Daoy (cell line): ENCODE measurements at regions not wholly inside any gene's neighbourhood (a gene's known extent, or its start where the extent isn't known, plus 50 kb on each side); places are given as distances from the start of the nearest gene placed in this dataset.

Experiments used
- DNase-seq: peaks from one replicate; pipeline ENCODE4 v3.0.0-alpha.2; 2015; ENCODE audit warnings: low read depth

DNA sequence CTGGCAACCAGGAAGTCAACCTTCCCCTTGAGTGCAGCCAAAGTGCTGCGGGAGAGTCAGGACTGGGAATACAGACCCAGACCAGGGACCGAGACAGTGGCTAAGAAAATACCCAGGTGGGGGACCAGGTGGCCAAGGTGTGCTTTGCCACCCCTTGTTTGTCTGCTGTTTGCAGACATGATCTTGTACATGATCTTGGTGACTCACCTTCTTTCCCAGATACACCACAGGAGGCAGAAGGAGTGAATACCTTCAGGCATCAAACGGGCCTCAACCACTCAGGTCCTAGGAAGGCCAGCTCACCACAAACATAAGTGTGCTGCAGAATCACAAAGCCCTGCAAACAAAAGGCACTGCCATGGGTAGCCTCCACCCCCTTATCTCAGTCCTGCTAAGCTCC lies 62.0 kb downstream of the CNGA2 start:
- DNase-seq: no peak

DNA sequence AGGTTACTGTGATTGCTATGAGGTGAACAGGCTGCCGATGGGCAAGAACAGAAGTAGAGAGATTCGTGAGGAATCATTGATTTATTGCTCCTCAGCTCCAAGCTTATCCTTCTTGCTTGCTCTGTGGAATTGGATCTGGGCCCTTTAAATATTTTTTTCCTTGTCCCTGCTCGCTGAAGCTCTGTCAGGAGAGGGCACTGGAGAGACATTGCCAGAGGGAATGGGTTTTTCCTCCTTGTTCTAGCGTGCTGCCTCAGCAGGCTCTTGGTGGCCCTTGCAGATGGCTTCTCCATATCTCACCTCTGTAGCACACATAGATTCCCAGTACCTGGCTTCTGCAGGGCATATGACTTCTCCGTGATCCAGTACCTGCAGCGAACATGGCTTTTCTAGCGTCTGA lies 67.4 kb downstream of the CNGA2 start:
- peak; percentile 3 for DNase-seq

DNA sequence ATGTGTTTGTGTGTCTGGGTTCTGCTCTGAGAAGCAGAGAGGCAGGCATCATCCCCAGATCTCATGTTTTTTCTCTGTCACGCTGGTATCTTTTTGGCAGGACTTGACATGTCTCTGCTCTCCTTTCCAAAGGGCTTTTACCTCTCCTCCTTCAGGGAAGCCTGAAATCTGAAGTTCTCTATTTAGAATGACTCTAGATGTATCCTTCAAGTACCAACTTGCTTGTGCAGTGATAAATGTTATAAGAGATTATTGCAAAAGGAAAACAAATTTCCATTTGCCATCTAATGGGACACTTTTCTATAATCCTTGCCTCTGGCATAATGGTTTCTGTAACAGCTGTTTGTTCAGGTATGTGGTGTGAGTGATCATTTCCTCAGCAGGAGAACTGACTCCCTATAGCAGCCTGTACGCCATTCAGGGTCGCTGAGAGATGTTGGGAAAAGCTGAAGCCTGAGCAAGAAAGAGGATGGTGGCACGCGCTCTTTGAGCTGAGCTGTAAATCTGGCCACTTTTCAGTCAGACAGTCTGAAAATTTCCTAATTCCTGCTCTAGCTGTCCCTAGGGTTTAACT lies 72.5 kb downstream of the CNGA2 start:
- DNase-seq: no peak

DNA sequence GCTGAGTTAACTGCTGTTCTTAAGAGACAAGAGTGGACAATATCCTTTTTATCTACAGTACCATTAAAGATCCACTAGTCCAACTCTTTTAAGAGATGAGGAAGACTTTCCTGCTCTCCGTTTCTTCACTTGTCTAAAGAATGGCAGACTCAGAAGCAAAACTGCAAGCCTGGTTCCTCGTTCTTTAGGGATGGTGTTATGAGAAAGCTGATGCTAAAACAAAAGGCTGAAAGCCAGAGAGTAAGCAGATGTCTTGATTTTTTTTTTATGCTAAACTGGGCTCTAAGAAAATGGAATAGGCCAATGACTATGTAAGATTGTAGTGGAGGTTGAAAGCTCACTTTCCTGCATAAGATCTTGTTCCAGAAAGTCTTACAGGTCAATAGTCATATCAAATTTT lies 78.1 kb downstream of the CNGA2 start:
- DNase-seq: no peak

DNA sequence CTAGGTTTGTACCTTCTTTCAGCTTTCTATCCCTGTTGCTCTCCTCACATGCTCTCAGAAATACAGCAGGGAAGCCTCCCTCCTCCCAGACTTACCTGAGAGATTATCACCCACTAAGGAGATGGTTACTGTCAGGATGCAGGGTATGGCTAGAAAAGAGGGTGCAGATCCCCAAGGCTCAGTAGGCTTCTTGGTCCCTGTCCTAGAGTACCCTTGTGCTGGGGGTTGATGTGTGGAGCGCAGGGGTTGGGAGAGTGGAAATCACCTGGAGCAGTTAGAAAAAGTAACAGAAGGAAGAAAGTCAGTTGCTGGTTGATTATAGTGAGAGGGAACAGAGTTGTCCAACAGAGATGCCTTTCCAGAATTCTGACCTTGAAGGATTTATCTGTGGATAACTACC lies 80.2 kb downstream of the CNGA2 start:
- DNase-seq: no peak

DNA sequence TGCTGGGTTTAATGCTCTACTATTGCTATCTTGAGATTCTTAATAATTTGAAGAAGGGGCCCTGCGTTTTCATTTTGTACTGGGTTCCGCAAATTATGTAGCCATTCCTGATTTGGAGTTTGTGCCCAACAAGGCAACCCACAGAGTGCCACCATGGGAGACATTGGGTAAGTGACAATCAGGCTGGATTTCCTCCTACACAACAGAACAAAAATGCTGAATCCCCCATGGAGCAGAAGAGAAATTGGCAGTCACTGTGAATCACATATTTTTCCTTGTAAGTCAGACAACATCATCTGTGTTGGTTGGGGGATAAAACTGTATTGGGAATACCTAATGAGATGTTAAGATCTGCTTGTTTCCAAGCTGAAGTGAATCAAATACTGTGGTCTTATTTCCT lies 80.9 kb downstream of the CNGA2 start:
- no peak for DNase-seq

DNA sequence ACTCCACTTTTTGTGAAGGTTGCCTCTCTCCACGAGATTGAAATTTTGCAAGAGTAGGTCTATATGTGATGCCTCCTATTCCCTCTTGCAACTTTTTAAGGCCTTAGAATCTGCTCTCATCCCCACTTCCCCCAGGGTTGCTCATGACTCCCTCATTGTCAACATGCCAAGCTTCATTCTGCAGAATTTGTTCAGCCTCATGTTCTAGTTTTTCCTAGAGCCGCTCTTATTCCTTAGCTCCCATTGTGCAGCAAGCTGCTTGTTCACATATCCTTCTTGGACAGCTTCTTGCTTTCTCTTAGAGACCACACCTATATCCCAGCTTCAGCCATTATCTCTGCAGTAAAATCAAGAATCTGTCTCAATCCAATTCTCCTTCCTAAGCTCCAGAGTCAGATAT lies 82.4 kb downstream of the CNGA2 start:
- DNase-seq: no peak

DNA sequence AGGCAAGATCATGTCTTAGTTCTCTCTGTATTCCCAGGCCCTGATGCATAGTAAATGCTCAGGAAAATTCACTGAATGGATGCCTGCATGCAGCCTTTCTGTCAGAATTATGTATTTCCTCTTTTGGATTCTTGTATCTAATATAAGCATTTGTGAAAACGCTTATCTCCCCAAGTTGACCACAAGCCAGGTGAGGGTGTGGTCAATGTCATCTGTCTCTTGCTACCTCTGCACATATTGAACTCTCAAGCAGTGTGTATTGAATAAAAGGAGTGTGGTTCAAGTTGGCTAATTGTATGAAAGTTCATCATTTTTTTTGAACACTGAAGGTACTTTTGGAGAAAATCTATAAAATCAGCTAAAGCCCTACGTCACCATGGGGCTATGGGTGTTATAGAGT lies 84.3 kb downstream of the CNGA2 start:
- DNase-seq: no peak

DNA sequence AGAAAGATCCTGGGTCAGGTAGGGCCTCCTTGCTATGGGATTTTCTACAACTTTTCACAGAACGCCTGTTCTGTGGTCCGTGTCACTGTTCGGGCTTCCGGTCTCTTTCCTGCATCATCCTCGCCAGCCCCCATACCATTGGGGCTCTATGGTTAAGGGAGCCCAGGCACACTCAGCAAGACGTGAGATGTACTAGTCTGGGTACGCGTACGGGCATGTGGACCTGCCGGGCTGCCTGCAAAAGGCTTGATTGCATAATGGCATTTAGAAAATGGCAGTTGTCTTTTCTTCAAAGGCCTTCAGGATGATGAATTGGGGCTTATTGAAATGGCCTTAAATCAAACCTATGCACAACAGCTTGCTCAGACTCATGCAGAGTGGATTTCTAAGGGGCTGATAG lies 86.7 kb downstream of the CNGA2 start:
- no peak for DNase-seq

DNA sequence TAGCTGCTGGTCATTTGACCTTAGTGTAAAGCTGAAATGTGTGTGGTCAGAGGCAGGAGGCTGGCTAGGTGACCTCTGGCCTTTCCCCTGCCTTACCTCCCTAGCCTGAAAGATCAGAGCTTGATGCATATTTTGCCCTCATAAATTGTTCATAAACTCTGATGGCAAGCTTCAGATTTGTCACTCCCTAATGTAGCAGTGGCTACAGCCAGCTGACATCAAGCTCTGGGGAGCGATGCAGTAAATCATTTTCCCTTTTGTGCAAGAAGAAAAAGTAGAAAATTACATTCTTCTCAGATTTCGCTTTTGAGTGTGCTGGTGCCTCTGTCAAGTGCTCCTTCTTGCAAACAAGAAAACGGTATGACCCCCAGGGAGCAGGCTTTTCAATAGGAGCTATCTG lies 87.7 kb upstream of the MAGEA4 start:
- no peak for DNase-seq

DNA sequence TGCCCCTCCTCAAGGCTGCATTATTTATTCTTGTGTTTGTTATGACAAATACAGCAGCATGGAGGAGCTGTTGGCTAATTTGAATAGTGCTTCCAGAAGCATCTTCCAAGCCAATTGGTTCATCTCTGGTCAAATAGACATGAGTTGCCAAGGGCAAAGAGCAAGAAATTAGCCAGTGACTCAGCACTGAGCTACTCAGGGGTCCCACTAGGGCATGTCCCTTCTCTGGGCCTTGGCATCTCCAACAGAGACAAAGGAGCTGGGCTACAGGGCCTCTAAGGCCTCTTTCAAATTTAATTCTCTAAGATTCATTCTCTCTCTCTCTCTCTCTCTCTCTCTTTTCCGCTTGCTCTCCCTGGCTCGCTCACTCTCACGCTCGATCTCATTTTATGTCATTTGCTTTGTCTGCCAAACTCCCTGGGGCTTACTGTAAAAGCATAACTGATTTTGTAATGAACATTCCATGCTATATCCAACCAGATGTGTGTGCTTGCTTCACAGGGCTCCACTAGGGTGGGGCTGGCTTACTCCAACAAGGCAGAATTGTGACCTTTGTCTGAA lies 86.7 kb upstream of the MAGEA4 start:
- DNase-seq: peak; percentile 37

DNA sequence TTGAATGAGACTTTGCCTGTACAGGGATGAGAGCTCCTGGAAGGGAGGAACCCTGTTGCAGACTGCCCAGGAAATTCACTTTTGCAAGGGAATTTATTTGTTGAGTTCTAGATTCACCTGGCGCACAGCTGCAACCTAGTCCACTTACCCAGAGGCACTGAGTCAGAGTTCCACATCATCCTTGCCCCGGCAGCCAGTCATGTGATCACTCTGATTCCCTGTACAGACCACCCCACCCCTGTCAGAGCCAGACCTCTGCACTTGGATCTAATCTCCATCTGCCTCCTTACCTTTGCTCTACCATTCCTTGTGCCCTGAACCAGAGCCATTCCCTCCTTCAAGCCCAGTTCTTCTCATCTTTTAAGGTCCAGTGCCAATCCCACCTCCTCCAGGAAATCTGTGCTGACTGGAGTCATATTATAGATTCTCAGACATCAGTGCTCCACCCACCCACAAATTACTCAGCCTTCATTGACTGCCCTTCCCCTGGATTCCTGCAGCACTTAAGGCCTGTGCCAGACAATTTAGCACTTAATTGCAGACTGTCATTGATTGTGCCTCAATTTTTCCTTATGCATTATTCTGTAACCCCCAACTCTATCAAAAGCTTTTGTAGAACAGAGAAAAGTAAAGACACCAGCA lies 84.1 kb upstream of the MAGEA4 start:
- peak; percentile 4 for DNase-seq

DNA sequence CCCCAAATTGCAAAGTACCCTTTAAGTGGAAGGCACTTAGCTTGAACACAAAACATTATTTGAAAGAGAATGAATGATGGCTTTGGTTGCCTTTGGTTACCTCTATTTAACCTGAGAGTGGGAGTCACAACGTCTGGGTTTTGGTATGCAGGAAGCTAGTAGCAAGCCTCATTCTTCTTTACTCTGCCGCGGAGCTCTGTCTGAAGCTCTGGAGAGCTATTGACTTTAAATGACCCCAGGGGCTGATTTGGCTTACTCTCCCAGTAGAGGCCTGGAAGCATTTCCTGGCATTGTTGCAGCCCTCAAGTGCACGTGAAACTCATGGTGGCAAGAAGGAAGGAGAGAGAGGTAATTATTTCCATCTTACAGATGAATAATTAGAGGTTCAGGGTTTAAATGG lies 81.8 kb upstream of the MAGEA4 start:
- DNase-seq: no peak

DNA sequence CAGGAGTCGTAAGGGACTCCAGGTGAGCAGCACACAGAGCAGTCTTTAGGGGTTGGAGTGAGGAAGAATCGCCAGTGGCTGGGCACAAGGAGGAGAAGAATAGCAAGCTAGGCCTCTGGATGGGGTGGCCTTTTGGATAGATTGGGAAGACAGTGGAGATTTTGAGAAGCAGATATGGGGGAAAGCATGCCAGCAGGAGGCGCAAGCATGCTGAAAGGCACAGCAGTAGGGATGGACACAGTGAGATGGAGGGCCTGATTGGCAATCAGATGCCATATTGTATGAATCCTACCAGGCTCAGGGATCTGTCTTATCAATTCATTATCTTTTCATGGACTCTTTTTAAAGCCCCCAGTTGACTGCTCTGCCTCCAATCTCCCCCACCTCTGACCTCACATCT lies 60.4 kb upstream of the MAGEA4 start:
- peak; percentile 9 for DNase-seq

DNA sequence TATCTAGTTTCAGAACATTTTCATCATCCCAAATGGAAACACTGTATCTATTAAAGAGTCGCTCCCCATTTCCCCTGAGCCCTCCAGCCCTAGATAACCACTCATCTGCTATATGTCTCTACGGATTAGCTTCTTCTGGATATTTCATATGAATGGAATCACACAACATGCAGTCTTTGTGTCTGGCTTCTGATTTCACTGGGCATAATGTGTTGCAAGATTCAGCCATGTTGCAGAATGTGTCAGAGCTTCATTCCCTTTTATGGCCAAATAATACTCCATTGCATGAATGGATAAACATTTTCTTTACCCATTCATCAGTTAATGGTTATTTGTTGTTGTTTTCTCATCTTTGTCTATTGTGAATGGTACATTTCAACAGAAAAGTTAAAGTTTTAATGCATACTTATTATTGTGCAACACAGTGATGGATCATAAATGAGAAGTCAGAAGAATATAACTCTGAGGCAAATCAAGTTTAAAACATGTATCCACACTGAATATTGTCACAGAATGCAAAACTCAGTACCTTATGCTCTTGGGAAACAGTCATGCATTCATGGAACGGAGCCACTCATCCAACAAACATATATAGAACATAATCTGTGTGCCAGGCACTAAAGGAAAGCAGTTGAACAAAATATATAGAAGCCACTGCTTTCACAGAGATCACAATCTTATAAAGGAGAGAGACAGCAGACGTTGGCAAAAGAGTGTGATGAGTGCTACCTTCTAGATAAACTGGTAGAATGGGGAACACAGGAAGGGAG lies 57.8 kb upstream of the MAGEA4 start:
- DNase-seq: no peak

DNA sequence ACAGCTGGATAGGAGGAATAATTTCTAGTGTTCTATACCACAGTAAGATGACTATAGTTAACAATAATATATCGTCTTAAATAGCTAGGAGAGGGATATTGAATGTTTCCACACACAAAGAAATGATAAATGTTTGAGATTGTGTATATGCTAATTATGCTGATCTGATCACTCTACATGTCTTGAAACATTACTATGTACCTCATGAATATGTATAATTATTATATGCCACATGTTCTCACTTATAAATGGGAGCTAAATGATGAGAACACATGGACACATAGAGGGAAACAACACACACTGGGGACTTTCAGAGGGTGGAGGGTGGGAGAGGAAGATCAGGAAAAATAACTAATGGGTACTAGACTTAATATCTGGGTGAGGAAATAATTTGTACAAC lies 53.2 kb upstream of the MAGEA4 start:
- no peak for DNase-seq

DNA sequence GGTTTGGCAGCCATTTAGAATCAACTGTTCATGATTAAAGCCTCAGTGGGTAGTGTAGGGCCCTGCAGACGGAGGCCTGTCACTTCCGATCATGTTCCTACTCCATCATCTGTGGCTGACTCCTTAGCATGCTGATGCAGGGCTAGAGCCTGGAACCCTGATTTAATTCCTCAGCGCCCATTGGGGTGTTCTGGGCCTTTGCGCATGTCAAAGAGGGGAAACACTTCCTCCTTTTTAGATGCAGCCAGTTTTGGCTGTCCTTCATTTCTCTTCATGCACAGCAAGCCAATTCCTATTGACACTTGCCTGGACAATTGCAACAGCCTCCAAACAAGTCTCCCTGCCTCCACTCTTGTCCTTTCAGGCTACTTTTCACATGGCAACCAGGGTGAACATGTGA lies 51.9 kb upstream of the MAGEA4 start:
- no peak for DNase-seq
